ENCODE measurements at regions not wholly inside any gene's neighbourhood (a gene's known extent, or its start where the extent isn't known, plus 50 kb on each side); places are given as distances from the start of the nearest gene placed in this dataset.

GRCh38 chr2:107258531-107259407 is 372.8 kb upstream of the ST6GAL2 start:
- Histone ChIP-seq H3F3A (replicated peaks; ENCODE audit: low read depth) (no peaks in the 10 kb centered on the region), H3K27me3 (ENCODE audit: insufficient read depth) (no peaks in the 10 kb centered on the region), H2AFZ (peak overlapping the region; percentile 47; the same call in 1 of the 2 replicates), H3K27ac (ENCODE audit: low read depth) (no peak overlapping the region), H3K36me3 (ENCODE audit: insufficient read depth) (no peaks in the 10 kb centered on the region), H4K20me1 (replicated peaks; ENCODE audit: insufficient read depth) (no peaks in the 10 kb centered on the region), H3K9me2 (ENCODE audit: insufficient read depth) (peaks cover 19% of the 10 kb centered on the region), H3K4me2 (no peak overlapping the region), H3K4me3 (no peak overlapping the region), H3K79me2 (replicated peaks; ENCODE audit: insufficient read depth) (no peaks in the 10 kb centered on the region), H3K4me1 (ENCODE audit: insufficient read depth) (no peaks in the 10 kb centered on the region)
- DNase-seq (ENCODE audit: low spot score) (no peak), ATAC-seq (no peak)
- Mint-ChIP-seq H3K4me3 (no peak overlapping the region), H3K36me3 (ENCODE audit: low read depth) (no peaks in the 10 kb centered on the region), H3K9me3 (no peaks in the 10 kb centered on the region; the same call in 2 of the 3 replicates), H3K4me1 (peaks cover 5% of the 10 kb centered on the region; the same call in 1 of the 3 replicates), H3K27me3 (ENCODE audit: insufficient read depth, low read depth, poor library complexity) (peaks cover 5% of the 10 kb centered on the region), H3K27ac (no peak overlapping the region)
- TF ChIP-seq NANOG (IDR thresholded peaks at IDR 0.05; ENCODE audit: borderline replicate concordance), result no peak
- TF ChIP-seq CTCF (conservative IDR thresholded peaks at IDR 0.05; ENCODE audit: low read depth in 2 of 2), result no peak
- no peak for TF ChIP-seq ZNF114 (CRISPR knock-in tag; IDR thresholded peaks at IDR 0.05)
- no peak for TF ChIP-seq EZH2 (IDR thresholded peaks at IDR 0.05; ENCODE audit: low read depth, unreplicated experiment)
- TF ChIP-seq REST (IDR thresholded peaks at IDR 0.05; ENCODE audit: unreplicated experiment), result no peak
- no peak for TF ChIP-seq ETS1 (IDR thresholded peaks at IDR 0.05)
- TF ChIP-seq STAT1 (IDR thresholded peaks at IDR 0.05; ENCODE audit: unreplicated experiment), result no peak
- no peak for TF ChIP-seq ZNF331 (CRISPR knock-in tag; IDR thresholded peaks at IDR 0.05; ENCODE audit: low read depth)
- no peak for TF ChIP-seq EZH2phosphoT487 (IDR thresholded peaks at IDR 0.05; ENCODE audit: unreplicated experiment)
- no peak for TF ChIP-seq POLR2AphosphoS5 (IDR thresholded peaks at IDR 0.05; ENCODE audit: low read depth)
- TF ChIP-seq CREB1 (CRISPR knock-in tag; IDR thresholded peaks at IDR 0.05; ENCODE audit: low read depth), result no peak
